GM21825 (cell line): ENCODE measurements at regions not wholly inside any gene's neighbourhood (a gene's known extent, or its start where the extent isn't known, plus 50 kb on each side); places are given as distances from the start of the nearest gene placed in this dataset.

ENCODE experiments used
- ATAC-seq: cut with Tn5 transposase; IDR thresholded peaks from one replicate; pipeline ENCODE4 v1.9.1; 2021; ENCODE audit warnings: mild to moderate bottlenecking, moderate library complexity; ENCODE audit not compliant: unreplicated experiment

GRCh38 chrX:137483554-137483953, 82.4 kb upstream of the ZIC3 start:
- ATAC-seq = no peak

DNA sequence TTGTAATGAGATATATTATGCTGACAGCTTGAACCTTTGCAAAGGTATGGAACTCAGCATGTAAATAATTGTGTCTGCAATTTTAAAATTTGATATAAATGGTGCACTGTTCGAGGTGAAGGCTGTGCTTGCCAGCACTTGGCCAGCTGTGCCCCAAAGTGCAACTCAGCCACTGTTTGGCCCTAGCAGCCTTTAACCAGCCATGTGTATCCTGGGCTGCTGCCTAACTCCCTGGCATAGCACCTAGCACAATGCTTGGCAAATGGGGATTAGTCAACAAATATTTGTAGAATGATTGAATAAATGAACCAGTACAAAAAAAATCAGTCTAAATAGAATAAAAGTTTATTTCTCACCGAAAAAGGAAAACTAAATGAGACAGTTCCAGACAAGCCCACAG, 83.8 kb upstream of the ZIC3 start:
- ATAC-seq = no peak

- no peak for ATAC-seq
Measured at GRCh38 chrX:137479386-137479785, 86.5 kb upstream of the ZIC3 start.

DNA sequence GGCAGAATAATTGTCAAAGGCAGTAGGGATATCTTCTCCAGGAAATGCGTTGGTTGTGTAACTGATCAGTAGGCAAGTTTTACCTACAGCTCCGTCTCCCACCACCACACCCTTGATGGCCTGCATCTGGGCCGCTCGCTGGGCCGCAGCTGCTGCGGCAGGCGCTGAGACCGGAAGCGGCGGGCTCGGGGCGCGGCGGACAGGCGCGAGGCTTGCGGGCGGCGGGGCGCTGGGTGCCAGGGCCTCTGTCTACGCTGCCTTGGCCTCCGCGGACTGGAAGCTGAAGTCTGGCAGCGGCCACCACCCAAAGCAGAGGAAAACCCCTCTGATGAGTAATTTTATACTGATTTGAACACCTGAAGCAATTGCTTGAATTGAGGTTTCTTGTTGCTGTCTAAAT, 124.2 kb upstream of the ZIC3 start:
- no peak for ATAC-seq

DNA sequence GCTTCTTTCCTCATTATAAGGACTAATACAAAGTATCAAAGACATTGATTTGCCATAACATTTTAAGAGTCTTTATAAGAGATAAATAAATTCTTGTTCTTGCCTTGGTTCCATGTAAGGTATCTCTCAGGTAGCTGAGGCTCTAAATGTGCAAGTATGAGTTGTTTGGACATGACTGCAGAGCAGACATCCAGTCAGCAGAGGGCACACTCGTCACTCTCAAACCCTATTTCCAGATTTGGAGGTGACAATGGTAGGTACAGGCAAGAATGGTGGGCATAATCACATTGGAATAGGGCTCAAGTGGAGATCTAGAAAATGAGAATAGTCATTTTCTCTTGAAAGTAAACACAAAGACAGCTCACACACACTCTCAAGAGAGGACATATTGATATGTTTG, 133.3 kb upstream of the ZIC3 start:
- ATAC-seq = no peak

- no peak for ATAC-seq
Measured at GRCh38 chrX:137431693-137432488, 134.0 kb upstream of the ZIC3 start.

GRCh38 chrX:137430984-137431475, 134.9 kb upstream of the ZIC3 start:
- ATAC-seq = no peak

- no peak for ATAC-seq
Measured at GRCh38 chrX:137430301-137430700, 135.6 kb upstream of the ZIC3 start.

GRCh38 chrX:137428766-137429591, 136.9 kb upstream of the ZIC3 start:
- no peak for ATAC-seq

DNA sequence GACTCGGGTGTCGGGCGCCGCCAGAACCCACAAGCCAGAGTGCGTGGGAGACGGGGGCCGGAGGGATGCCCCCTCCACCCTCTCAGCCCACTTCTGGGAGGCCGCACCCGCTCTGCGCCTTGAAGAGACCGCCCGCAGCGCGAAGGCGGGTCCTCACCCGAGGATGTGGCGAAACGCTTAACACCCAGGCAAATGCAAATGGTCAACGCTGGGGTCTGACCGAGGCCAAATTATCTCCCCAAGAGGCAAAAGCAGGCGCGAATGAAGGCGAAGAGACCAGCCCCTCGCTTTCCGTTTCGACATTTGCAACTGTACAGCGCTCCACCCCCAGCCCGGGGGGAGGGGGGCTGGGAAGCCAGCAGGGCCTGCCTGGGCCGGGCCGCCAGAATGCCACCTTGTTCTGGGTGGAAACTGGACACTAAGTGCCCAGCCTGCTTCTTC, 137.7 kb upstream of the ZIC3 start:
- no peak for ATAC-seq

DNA sequence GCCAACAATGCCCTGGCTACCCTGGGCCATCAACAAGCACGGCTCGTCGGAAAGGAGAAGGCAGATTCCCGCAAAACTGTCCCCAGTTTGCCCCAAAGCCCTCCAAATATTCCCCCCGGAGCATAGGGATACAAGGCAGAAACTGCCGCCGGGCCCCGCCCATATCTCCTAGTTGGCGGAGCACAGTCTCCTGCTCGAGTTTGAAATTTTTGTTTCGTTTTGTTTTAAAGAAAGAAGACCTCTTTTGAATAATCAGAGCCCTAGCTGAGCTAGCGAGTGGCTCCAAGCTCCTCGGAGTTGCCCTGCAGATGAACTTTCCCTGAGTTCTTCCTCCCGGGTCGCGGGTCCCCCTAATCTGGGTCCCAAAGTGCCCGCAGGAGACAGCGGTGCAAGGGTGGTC, 138.1 kb upstream of the ZIC3 start:
- no peak for ATAC-seq

GRCh38 chrX:137427426-137427778, 138.5 kb upstream of the ZIC3 start:
- no peak for ATAC-seq

GRCh38 chrX:137426695-137427425, 139.1 kb upstream of the ZIC3 start:
- no peak for ATAC-seq

DNA sequence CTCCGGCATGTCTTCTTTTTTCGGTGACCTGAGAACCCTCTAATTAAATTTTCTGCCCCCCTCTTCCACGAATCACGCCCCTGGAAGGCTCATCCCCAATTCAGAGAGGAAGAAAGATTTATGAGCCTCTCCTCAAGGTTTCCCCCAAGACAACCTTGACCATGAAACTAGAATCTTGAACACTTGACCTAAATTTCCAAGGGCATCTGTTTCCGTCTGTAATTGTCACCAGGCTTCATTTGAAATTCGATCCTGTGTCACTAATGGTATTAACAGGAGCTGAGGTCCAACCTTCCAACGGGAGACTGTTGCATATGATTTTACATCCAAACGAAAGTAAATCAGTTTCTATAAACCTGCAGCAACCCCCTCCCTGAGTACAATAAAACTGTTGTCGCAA, 139.9 kb upstream of the ZIC3 start:
- no peak for ATAC-seq

DNA sequence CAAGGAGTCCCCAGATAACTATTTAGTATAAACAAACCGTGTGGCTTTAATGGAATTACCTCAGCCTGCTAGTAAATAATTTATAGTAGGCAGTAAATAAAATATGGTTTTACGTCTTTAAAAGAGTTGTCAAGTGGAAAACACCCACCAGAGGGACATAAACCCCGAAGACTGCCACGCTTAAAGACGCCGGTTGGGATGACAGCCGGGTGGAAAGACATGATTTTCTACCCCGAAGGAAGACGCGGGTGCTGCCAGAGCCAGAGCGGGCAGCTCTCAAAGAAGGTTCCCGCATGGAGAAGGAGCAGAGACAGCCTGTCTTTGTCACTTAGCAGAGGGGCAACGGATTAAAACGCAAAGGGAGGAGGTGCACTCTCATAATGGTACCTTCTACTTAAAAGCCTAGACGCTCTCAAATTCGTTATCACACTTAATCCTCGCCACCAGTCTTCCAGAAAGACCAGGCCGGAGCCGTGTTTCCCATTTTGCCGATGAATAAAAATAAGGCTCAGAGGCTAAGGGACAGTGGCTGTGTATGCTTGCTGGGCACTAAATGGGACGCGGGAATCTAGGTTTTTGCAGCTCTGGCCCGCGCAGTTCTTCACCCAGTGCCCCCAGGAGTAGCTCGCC, 140.5 kb upstream of the ZIC3 start:
- ATAC-seq = no peak

DNA sequence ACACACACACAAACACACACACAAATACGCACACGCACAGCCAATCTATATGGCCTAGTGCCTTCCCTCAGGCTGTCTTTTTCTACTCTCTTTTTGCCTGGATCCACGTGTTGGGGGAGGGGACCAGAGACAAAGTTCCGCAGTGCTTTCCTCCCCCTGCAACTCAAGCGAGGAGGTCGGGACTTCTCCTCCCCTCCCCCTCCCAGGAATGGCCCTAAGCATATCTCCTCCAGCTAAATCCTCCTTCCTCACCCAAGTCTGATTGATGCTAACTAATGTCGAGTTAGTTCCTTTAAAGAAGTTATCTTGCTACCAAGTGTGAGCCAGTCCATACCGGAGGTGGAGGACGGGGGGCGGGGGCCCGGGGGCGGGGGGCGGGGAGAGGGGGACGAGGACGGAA, 141.2 kb upstream of the ZIC3 start:
- no peak for ATAC-seq

DNA sequence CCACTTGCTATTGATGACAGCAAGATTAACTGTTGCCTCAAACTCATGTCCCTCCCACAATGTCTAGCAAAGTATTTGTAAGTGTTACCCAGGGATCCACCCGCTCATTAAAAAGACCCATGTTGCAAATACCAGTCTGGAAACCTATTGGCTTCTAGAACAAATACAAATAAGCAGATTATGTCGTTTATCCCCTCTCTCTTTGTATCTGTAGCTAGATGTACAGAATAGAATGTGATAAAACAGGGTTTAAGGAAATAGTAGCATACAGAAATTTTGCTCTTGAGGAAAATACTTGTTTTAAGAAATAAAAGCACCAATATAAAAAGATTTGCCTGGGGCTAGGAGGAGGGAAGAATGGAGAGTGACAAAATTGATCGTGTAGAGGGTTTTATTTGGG, 142.7 kb upstream of the ZIC3 start:
- no peak for ATAC-seq

DNA sequence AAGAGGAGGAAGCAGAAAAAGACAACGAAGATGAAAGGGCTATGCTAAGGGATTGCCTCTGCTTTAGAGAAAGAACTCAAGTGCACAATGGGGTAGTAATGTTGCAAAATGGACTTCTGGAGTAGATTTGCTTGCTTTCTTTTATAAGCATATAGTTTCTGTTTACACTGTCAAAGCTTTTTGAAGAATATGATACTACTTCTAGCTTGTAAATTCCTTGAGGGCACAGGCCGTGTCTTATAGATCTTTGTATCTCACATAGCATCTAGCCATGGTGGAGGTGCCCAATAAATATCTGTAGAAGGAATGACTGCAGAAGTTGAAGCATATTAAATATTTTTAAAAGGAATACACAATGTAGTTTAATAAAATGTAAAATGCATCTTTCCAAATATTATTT, 147.8 kb upstream of the ZIC3 start:
- no peak for ATAC-seq

DNA sequence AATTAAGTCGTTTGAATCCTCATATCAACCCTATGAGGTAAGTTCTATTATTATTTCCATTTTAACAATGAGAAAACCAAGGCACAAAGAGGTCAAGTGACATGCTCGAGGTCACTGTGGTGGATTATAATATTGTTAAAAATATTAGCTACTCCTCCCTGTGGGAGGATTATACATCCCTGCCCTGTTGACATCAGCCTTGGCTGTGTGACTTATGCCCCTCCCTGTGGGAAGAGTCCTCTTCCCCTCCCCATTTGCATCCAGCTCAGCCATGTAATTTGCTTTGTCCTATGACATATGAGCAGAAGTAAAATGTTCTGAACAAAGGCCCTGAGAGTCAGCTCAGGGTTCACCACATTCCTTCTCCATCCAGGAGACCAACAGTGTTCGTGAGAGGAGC, 152.7 kb upstream of the ZIC3 start:
- ATAC-seq = no peak

GRCh38 chrX:137405449-137406140, 160.3 kb upstream of the ZIC3 start:
- no peak for ATAC-seq
